ENCODE measurements at regions not wholly inside any gene's neighbourhood (a gene's known extent, or its start where the extent isn't known, plus 50 kb on each side); places are given as distances from the start of the nearest gene placed in this dataset.

GRCh38 chr5:148923023-148923422, 96.6 kb downstream of the ADRB2 start:
- Histone ChIP-seq H3K36me3 (replicated peaks) (no peaks in the 10 kb centered on the region), H3K27me3 (ENCODE audit: low read depth) (no peaks in the 10 kb centered on the region), H3K4me3 (no peak overlapping the region), H3K9me3 (no peaks in the 10 kb centered on the region), H3K4me1 (no peaks in the 10 kb centered on the region)
- no peak for DNase-seq (ENCODE audit: low spot score in 2 of 2)
- in situ Hi-C loops (cut with MboI; ENCODE audit: low sequenced_read_pairs): no loop called here

DNA sequence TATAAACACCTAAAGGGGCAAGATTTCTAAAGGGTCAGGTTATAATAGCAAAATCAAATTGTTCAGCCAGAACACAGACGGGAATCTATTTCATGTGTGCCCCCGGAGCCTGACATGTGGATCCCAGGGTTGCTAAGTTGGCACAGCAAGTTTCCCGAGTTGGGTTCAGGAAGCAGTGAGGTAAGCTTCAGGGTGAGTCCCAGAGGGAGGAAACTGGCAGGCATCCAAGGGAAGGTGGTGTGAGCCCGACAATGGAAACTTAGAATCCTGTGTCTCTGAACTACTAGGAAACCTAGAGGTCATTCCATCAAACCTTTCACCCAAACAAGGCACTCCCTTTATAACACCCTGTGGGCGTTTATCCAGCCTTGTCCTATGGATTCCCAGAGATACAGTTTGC, 98.4 kb downstream of the ADRB2 start:
- H3K4me1 ChIP-seq: no peaks in the 10 kb centered on the region
- in situ Hi-C loops (cut with MboI; ENCODE audit: low sequenced_read_pairs): no loop called here
- peak in 1 of 2 experiments; percentile 10 for DNase-seq (ENCODE audit: low spot score in 2 of 2)
- H3K9me3 ChIP-seq: no peaks in the 10 kb centered on the region
- no peaks in the 10 kb centered on the region for H3K36me3 ChIP-seq (replicated peaks)
- no peaks in the 10 kb centered on the region for H3K27me3 ChIP-seq (ENCODE audit: low read depth)
- H3K4me3 ChIP-seq: no peak overlapping the region

DNA sequence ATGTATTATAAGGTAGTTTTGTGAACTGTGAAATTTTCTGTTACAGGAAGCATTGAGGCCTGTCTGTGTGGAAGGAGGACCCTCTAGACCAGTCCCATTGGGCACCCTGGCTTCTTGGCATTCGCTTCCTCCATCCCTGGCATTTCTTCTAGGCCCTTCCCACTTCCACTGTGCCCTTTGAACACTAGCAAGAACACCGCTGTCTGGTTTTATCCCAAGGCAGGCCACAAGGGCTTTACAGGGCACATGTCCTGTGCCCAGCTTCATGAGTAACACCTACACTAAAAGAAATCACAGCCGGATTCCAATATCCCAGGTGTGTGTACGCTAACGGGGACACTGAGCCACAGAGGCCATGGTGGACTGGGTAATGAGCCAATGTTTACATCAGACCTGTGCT, 99.8 kb downstream of the ADRB2 start:
- in situ Hi-C loops (cut with MboI; ENCODE audit: low sequenced_read_pairs): no loop called here
- Histone ChIP-seq H3K36me3 (replicated peaks) (no peaks in the 10 kb centered on the region), H3K9me3 (no peaks in the 10 kb centered on the region), H3K4me3 (no peak overlapping the region), H3K27me3 (ENCODE audit: low read depth) (no peaks in the 10 kb centered on the region), H3K4me1 (no peaks in the 10 kb centered on the region)
- DNase-seq (ENCODE audit: low spot score in 2 of 2): no peak

GRCh38 chr5:148927307-148927946, 101.0 kb downstream of the ADRB2 start:
- no peaks in the 10 kb centered on the region for H3K36me3 ChIP-seq (replicated peaks)
- in situ Hi-C loops (cut with MboI; ENCODE audit: low sequenced_read_pairs): no loop called here
- no peaks in the 10 kb centered on the region for H3K4me1 ChIP-seq
- no peaks in the 10 kb centered on the region for H3K9me3 ChIP-seq
- DNase-seq (ENCODE audit: low spot score in 2 of 2): no peak
- H3K27me3 ChIP-seq (ENCODE audit: low read depth): no peaks in the 10 kb centered on the region
- H3K4me3 ChIP-seq: no peak overlapping the region

DNA sequence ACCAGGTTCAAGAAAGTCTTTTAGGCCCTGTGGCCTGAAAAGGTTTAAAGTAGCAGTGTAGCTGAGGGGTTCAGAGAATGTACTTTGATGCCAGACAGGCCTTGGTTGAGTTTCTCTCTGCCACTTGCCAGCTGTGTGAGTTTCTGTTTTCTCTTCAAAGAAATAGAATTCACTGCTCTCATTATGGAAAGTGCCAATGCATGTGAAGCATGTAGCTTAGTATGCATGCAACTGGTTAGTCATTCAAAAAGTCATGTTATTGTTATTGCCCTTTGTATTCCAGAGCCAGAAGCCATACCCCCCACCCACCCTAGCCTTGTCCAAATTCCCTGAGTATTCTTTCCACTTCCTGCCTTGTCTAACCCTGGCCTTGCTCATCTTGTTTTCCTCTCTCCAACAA, 101.7 kb downstream of the ADRB2 start:
- no peaks in the 10 kb centered on the region for H3K36me3 ChIP-seq (replicated peaks)
- H3K9me3 ChIP-seq: no peaks in the 10 kb centered on the region
- no peaks in the 10 kb centered on the region for H3K27me3 ChIP-seq (ENCODE audit: low read depth)
- DNase-seq (ENCODE audit: low spot score in 2 of 2): no peak
- no peak overlapping the region for H3K4me3 ChIP-seq
- in situ Hi-C loops (cut with MboI; ENCODE audit: low sequenced_read_pairs): no loop called here
- no peaks in the 10 kb centered on the region for H3K4me1 ChIP-seq

- H3K4me1 ChIP-seq: no peaks in the 10 kb centered on the region
- H3K27me3 ChIP-seq (ENCODE audit: low read depth): no peaks in the 10 kb centered on the region
- no peak for DNase-seq (ENCODE audit: low spot score in 2 of 2)
- H3K9me3 ChIP-seq: no peaks in the 10 kb centered on the region
- H3K36me3 ChIP-seq (replicated peaks): no peaks in the 10 kb centered on the region
- in situ Hi-C loops (cut with MboI; ENCODE audit: low sequenced_read_pairs): no loop called here
- no peak overlapping the region for H3K4me3 ChIP-seq
Observed at GRCh38 chr5:148931453-148932057, 105.1 kb downstream of the ADRB2 start.

DNA sequence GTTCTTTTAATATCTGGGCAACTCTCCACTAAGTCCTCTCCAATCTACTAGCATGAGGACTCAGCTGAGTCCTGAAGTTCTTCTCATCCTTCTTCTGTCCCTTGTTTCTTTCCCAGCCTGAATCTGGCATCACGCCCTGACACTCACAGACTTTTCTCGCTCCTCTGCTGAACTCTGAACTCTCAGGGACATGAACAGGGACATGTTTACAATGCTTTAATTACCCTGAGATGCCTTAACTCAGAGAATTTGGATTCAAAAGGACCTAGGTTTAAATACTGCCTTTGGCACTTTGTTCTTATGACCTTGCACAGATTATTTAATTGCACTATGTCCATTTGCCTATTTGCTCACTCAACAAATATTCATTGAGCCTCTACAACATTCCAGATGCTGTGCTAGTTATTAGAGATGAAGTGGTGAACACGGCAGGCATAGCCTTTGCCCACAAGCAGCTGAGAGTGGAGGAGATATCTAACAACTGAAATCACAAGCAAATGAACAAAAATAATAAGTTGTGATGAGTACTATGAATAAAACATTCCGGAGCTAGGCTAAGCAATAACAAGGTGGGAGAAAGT, 106.0 kb downstream of the ADRB2 start:
- DNase-seq (ENCODE audit: low spot score in 2 of 2): no peak
- in situ Hi-C loops (cut with MboI; ENCODE audit: low sequenced_read_pairs): no loop called here
- H3K4me3 ChIP-seq: no peak overlapping the region
- H3K9me3 ChIP-seq: no peaks in the 10 kb centered on the region
- no peaks in the 10 kb centered on the region for H3K4me1 ChIP-seq
- H3K27me3 ChIP-seq (ENCODE audit: low read depth): no peaks in the 10 kb centered on the region
- H3K36me3 ChIP-seq (replicated peaks): no peaks in the 10 kb centered on the region

DNA sequence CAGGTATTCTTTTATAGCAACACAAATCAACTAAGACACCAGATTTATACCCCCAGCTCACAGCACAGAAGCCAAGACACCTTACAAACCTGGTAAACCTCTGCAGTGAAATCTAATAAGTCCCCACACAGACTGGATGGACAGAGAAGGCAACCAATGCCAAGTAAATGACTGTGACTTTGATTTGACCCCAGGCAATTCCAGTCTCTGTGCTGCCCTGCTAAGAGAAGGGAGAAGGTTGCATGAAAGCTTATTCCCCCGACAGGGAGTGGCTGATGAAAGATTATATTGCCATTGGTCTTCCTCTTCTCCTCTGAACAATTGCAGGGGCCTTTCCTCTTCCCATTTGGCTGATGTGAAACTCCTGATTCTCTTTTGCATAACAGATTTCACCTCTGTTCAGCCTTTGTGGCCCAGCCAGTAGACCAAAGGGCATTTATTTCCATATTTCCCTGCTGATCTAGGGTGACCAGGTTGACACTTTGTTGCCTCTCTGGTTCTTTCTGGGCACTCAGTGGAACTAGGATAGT, 107.6 kb downstream of the ADRB2 start:
- H3K36me3 ChIP-seq (replicated peaks): no peaks in the 10 kb centered on the region
- in situ Hi-C loops (cut with MboI; ENCODE audit: low sequenced_read_pairs): no loop called here
- no peak overlapping the region for H3K4me3 ChIP-seq
- H3K4me1 ChIP-seq: no peaks in the 10 kb centered on the region
- no peaks in the 10 kb centered on the region for H3K9me3 ChIP-seq
- H3K27me3 ChIP-seq (ENCODE audit: low read depth): no peaks in the 10 kb centered on the region
- no peak for DNase-seq (ENCODE audit: low spot score in 2 of 2)

- no peaks in the 10 kb centered on the region for H3K27me3 ChIP-seq (ENCODE audit: low read depth)
- DNase-seq (ENCODE audit: low spot score in 2 of 2): no peak
- H3K4me3 ChIP-seq: no peak overlapping the region
- in situ Hi-C loops (cut with MboI; ENCODE audit: low sequenced_read_pairs): no loop called here
- H3K36me3 ChIP-seq (replicated peaks): no peaks in the 10 kb centered on the region
- no peaks in the 10 kb centered on the region for H3K9me3 ChIP-seq
- H3K4me1 ChIP-seq: no peaks in the 10 kb centered on the region
Observed at GRCh38 chr5:148934895-148935400, 108.5 kb downstream of the ADRB2 start.

DNA sequence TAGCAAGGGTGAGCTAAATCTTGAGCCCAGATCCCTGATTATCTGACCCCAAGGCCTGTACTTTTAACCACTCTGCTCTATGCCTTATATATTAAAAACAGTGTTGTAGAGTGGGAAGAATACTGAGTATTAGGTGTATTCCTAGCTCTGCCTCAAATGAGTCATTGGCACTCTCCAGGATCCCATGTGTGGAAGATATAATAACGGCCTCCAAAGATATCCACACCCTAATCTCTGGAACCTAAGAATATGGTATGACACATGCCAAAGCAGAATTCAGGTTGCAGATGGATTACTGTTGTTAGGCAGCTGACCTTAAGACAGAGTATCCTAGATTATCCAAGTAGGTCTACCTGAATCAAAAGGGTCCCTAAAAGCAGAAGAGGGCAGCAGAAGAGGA, 110.8 kb downstream of the ADRB2 start:
- Histone ChIP-seq H3K27me3 (ENCODE audit: low read depth) (no peaks in the 10 kb centered on the region), H3K9me3 (no peaks in the 10 kb centered on the region), H3K4me3 (no peak overlapping the region), H3K4me1 (no peaks in the 10 kb centered on the region), H3K36me3 (replicated peaks) (no peaks in the 10 kb centered on the region)
- in situ Hi-C loops (cut with MboI; ENCODE audit: low sequenced_read_pairs): no loop called here
- DNase-seq (ENCODE audit: low spot score in 2 of 2): no peak

DNA sequence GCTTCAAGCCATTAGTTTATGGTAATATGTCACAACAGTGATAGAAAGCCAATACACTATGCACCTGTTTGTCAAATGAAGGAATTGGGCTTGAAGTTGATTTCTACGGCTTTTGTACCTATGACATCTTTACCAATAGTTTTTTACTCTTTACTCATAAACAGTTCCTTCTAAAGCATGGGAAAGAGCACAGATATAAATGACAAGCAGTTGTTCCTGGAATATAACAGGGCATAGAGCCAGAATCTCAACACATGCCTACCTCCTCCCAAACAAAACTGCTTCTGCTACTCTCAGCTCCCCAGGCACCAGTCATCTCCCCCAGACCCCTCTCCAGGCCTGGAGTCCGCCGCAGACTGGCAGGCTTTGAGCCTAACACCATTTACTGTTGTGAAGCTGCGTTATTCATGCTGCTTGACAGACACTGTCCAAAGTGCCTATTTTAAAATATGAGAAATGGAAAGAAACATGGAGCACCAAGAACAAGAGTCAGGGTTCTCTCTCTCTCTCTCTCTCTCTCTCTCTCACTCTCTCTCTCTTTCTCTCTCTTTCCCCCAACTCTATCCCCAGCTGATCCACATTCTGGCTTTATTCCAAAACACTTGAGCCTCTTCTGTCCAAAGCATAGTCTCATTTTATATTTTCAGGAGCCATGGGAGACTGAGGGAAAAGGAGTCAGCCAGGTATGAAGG, 111.6 kb downstream of the ADRB2 start:
- Histone ChIP-seq H3K36me3 (replicated peaks) (no peaks in the 10 kb centered on the region), H3K27me3 (ENCODE audit: low read depth) (no peaks in the 10 kb centered on the region), H3K9me3 (no peaks in the 10 kb centered on the region), H3K4me1 (no peaks in the 10 kb centered on the region), H3K4me3 (no peak overlapping the region)
- DNase-seq (ENCODE audit: low spot score in 2 of 2): no peak
- in situ Hi-C loops (cut with MboI; ENCODE audit: low sequenced_read_pairs): no loop called here

DNA sequence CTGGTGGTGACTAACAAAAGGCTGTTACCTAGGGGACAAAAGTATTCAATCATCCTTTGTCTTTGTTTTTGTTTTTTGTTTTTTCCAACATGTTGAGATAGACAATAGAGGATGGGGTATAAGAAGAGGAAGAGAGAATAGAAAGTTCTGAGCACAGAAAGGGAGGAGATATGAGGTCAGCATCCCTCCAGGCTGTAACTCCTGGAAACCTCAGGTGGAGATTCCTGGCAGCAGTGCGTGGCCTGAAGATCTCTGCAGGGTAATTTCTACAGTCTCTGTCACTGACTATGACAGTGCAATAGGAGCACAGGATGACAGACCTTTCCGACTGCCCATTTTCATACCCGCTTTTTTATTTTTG, 112.1 kb downstream of the ADRB2 start:
- Histone ChIP-seq H3K4me1 (no peaks in the 10 kb centered on the region), H3K27me3 (ENCODE audit: low read depth) (no peaks in the 10 kb centered on the region), H3K36me3 (replicated peaks) (no peaks in the 10 kb centered on the region), H3K4me3 (no peak overlapping the region), H3K9me3 (no peaks in the 10 kb centered on the region)
- in situ Hi-C loops (cut with MboI; ENCODE audit: low sequenced_read_pairs): no loop called here
- no peak for DNase-seq (ENCODE audit: low spot score in 2 of 2)

DNA sequence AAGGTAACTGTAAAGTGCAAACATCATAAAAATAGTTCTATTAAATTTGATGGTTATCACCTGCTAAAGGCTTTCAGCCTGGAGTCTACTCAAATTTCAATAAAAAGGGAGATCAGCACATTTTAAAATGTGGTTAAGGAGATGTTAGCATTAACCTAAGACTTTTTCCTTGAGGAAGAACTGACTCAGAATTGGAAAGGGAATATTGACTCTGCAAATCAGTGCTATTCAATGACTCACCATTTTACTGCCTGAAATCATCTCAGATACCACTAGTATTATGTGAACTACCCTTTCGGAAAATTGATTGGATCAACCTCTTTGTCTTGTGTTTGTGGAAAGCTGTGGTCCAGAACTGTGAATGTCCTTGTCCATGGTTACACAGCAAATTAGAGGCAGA, 113.3 kb downstream of the ADRB2 start:
- no peak for DNase-seq (ENCODE audit: low spot score in 2 of 2)
- no peaks in the 10 kb centered on the region for H3K36me3 ChIP-seq (replicated peaks)
- H3K27me3 ChIP-seq (ENCODE audit: low read depth): no peaks in the 10 kb centered on the region
- H3K4me1 ChIP-seq: no peaks in the 10 kb centered on the region
- no peaks in the 10 kb centered on the region for H3K9me3 ChIP-seq
- H3K4me3 ChIP-seq: no peak overlapping the region
- in situ Hi-C loops (cut with MboI; ENCODE audit: low sequenced_read_pairs): no loop called here

GRCh38 chr5:148941810-148942209, 115.4 kb downstream of the ADRB2 start:
- H3K9me3 ChIP-seq: no peaks in the 10 kb centered on the region
- no peaks in the 10 kb centered on the region for H3K27me3 ChIP-seq (ENCODE audit: low read depth)
- H3K4me1 ChIP-seq: no peaks in the 10 kb centered on the region
- H3K36me3 ChIP-seq (replicated peaks): no peaks in the 10 kb centered on the region
- no peak for DNase-seq (ENCODE audit: low spot score in 2 of 2)
- H3K4me3 ChIP-seq: no peak overlapping the region
- in situ Hi-C loops (cut with MboI; ENCODE audit: low sequenced_read_pairs): no loop called here

All from HAP-1 (cell line).